ENCODE measurements at regions not wholly inside any gene's neighbourhood (a gene's known extent, or its start where the extent isn't known, plus 50 kb on each side); places are given as distances from the start of the nearest gene placed in this dataset.

DNA sequence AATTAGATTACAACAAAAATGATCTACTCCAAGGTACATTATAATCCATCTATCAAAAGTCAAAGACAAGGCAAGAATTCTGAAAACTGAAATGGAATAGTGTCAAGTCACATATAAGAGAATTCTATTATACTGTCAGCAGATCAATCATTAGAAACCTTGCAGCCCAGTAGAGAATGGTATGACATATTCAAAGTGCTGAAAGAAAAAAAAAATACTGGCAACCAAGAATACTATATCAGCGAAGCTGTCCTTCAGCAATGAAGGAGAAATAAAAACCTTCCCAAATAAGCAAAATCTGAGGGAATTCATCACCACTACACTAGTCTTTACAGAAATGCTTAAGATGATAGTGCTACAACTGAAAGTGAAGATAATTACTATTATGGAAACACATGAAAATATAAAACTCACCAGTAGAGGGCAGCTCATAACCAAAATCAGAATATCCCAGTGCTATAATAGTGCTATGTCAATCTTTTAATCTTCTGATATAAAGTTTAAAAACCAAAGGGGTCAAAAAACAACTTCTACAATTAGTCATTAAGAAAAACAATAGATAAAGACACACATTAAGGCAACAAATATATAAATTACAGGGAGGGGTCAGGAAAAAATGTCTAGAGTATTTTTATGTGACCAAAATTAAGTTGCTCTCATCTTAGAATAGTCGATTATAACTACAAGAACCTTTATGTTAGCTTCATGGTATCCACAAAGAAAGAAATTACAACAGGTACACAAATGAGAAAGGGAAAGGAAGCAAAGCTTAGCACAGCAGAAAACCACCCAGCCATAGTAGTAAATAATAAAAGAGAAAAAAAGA is 190.7 kb upstream of the CNTN6 start:
- Histone ChIP-seq H3K9me3 (ENCODE audit: low read depth, low read length, poor library complexity, severe bottlenecking) (no peaks in the 10 kb centered on the region), H3K4me3 (ENCODE audit: low read depth, low read length, poor library complexity, severe bottlenecking) (no peak overlapping the region), H3K36me3 (ENCODE audit: insufficient read depth, low read length, poor library complexity, severe bottlenecking) (no peaks in the 10 kb centered on the region), H3K4me1 (ENCODE audit: insufficient read depth, low read length, poor library complexity, severe bottlenecking) (no peaks in the 10 kb centered on the region), H3K27ac (ENCODE audit: low read depth, low read length, poor library complexity, severe bottlenecking) (no peak overlapping the region), H3K27me3 (replicated peaks; ENCODE audit: insufficient read depth, low read depth, low read length, poor library complexity) (no peaks in the 10 kb centered on the region)
- POLR2A ChIA-PET (ENCODE audit: low non-redundant PET): no interaction called here
- DNase-seq (ENCODE audit: low spot score): peak; percentile 40
- TF ChIP-seq EZH2 (IDR thresholded peaks at IDR 0.05; ENCODE audit: borderline replicate concordance, low read depth, low read length, poor library complexity, severe bottlenecking): no peak
- TF ChIP-seq, protein P1, sequence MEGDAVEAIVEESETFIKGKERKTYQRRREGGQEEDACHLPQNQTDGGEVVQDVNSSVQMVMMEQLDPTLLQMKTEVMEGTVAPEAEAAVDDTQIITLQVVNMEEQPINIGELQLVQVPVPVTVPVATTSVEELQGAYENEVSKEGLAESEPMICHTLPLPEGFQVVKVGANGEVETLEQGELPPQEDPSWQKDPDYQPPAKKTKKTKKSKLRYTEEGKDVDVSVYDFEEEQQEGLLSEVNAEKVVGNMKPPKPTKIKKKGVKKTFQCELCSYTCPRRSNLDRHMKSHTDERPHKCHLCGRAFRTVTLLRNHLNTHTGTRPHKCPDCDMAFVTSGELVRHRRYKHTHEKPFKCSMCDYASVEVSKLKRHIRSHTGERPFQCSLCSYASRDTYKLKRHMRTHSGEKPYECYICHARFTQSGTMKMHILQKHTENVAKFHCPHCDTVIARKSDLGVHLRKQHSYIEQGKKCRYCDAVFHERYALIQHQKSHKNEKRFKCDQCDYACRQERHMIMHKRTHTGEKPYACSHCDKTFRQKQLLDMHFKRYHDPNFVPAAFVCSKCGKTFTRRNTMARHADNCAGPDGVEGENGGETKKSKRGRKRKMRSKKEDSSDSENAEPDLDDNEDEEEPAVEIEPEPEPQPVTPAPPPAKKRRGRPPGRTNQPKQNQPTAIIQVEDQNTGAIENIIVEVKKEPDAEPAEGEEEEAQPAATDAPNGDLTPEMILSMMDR (conservative IDR thresholded peaks at IDR 0.05; ENCODE audit: low read depth, low read length): peak; percentile 65
- CTCF ChIA-PET: no interaction called here
- intact Hi-C loops (cut with micrococcal nuclease; ENCODE audit: unreplicated experiment): loop anchor here (10.0 kb wide), 2 partner anchors 183 to 1253 kb away; no protein-coding TSS in a partner anchor
- BruUV-seq (replicated peaks): no TSS peak

DNA sequence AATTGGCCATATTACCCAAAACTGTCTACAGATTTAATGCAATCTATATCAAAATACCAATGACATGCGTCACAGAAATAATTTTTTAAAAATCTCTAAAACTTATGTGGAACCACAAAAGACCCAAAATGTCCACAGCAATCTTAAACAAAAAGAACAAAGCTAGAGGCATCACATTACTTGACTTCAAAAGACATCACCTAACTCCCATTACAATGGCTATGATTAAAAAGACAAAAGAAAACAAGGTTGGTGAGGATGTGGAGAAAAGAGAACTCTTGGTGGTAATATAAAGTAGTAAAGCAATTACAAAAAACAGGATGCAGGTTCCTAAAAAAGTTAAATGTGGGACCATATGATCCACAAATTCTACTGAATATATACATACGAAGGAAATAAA is 187.6 kb upstream of the CNTN6 start:
- DNase-seq (ENCODE audit: low spot score): no peak
- Histone ChIP-seq H3K27ac (ENCODE audit: low read depth, low read length, poor library complexity, severe bottlenecking) (no peak overlapping the region), H3K9me3 (ENCODE audit: low read depth, low read length, poor library complexity, severe bottlenecking) (no peaks in the 10 kb centered on the region), H3K4me1 (ENCODE audit: insufficient read depth, low read length, poor library complexity, severe bottlenecking) (no peaks in the 10 kb centered on the region), H3K36me3 (ENCODE audit: insufficient read depth, low read length, poor library complexity, severe bottlenecking) (no peaks in the 10 kb centered on the region), H3K4me3 (ENCODE audit: low read depth, low read length, poor library complexity, severe bottlenecking) (no peak overlapping the region), H3K27me3 (replicated peaks; ENCODE audit: insufficient read depth, low read depth, low read length, poor library complexity) (no peaks in the 10 kb centered on the region)
- intact Hi-C loops (cut with micrococcal nuclease; ENCODE audit: unreplicated experiment): loop anchor here (10.0 kb wide), 2 partner anchors 180 to 1250 kb away; no protein-coding TSS in a partner anchor
- BruUV-seq (replicated peaks): no TSS peak
- ChIA-PET CTCF (no interaction called here), POLR2A (ENCODE audit: low non-redundant PET) (no interaction called here)
- TF ChIP-seq, protein P1 (conservative IDR thresholded peaks at IDR 0.05; ENCODE audit: low read depth, low read length): no peak
- no peak for TF ChIP-seq EZH2 (IDR thresholded peaks at IDR 0.05; ENCODE audit: borderline replicate concordance, low read depth, low read length, poor library complexity, severe bottlenecking)

DNA sequence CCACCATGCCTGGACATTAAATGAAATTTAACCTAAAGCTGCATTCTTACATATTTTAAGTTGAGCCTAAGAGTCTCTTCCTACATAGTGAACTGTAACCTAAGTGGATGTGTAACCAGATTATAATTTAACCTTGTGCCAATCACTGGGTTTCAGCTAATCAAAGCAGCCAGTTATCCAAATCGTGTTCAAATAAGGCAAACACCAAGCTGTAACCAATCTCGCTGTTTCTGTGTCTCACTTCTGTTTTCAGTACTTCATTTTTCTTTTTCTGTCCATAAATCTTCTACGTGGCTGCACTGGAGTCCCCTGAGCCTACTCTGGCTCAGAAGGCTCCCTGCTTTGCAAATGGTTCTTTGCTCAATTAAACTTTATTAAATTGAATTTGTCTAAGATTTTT is 186.1 kb upstream of the CNTN6 start:
- no peaks in the 10 kb centered on the region for H3K27me3 ChIP-seq (replicated peaks; ENCODE audit: insufficient read depth, low read depth, low read length, poor library complexity)
- DNase-seq (ENCODE audit: low spot score): no peak
- H3K36me3 ChIP-seq (ENCODE audit: insufficient read depth, low read length, poor library complexity, severe bottlenecking): no peaks in the 10 kb centered on the region
- ChIA-PET CTCF (interaction anchor here (0.7 kb wide), 1 partner anchor 1412 kb away, joined by 6 read pairs; no protein-coding TSS in a partner anchor), POLR2A (ENCODE audit: low non-redundant PET) (no interaction called here)
- no peak overlapping the region for H3K27ac ChIP-seq (ENCODE audit: low read depth, low read length, poor library complexity, severe bottlenecking)
- intact Hi-C loops (cut with micrococcal nuclease; ENCODE audit: unreplicated experiment): loop anchor here (10.0 kb wide), 2 partner anchors 178 to 1248 kb away; no protein-coding TSS in a partner anchor
- BruUV-seq (replicated peaks): no TSS peak
- no peaks in the 10 kb centered on the region for H3K9me3 ChIP-seq (ENCODE audit: low read depth, low read length, poor library complexity, severe bottlenecking)
- no peaks in the 10 kb centered on the region for H3K4me1 ChIP-seq (ENCODE audit: insufficient read depth, low read length, poor library complexity, severe bottlenecking)
- TF ChIP-seq EZH2 (IDR thresholded peaks at IDR 0.05; ENCODE audit: borderline replicate concordance, low read depth, low read length, poor library complexity, severe bottlenecking): no peak
- TF ChIP-seq, protein P1 (conservative IDR thresholded peaks at IDR 0.05; ENCODE audit: low read depth, low read length): no peak
- no peak overlapping the region for H3K4me3 ChIP-seq (ENCODE audit: low read depth, low read length, poor library complexity, severe bottlenecking)
